Posterior vena cava (tissue), 2 donors: ENCODE measurements at regions not wholly inside any gene's neighbourhood (a gene's known extent, or its start where the extent isn't known, plus 50 kb on each side); places are given as distances from the start of the nearest gene placed in this dataset.
"Not testable (repeated sequence)": the region's sequence is repeated elsewhere in the genome, so short reads cannot be mapped to it uniquely, and the experiment has no call there.

Experiments used
- DNase-seq: peaks from one replicate; pipeline ENCODE4 v3.0.0-alpha.2; 2020; ENCODE audit warnings: low spot score
- intact Hi-C, 2 donors: fragments of 100-400 bp; cut with DNase I; formaldehyde crosslinking; loops; one replicate each; pipeline versions ENCODE4 v1.14.1 to v1.14.2; 2022 to 2023
- donor health status: DM: yes; HTN: yes; CAD: no.
- donor health status: DM: yes; HTN: yes; CAD: no.

DNA sequence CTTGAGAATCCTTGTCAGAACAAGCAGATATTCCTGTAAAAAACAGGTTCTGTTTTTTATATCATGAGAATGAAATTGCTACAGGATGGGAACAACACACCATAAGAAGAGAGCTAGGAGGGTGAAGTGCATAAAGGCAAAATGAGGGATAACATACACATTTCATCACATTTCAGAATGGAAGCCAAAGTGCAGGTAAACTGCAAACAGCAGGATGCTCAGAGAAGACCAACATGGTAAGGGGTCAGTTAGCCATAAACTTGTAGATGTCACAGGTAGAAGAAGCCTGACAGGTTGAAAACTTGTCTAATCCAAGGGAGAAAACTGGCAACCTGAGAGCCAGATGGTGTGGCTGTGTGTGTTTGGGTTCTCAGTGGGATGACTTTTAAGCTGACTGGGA lies 88.9 kb upstream of the FAT1 start:
- intact Hi-C loops: no loop called here
- no peak for DNase-seq

DNA sequence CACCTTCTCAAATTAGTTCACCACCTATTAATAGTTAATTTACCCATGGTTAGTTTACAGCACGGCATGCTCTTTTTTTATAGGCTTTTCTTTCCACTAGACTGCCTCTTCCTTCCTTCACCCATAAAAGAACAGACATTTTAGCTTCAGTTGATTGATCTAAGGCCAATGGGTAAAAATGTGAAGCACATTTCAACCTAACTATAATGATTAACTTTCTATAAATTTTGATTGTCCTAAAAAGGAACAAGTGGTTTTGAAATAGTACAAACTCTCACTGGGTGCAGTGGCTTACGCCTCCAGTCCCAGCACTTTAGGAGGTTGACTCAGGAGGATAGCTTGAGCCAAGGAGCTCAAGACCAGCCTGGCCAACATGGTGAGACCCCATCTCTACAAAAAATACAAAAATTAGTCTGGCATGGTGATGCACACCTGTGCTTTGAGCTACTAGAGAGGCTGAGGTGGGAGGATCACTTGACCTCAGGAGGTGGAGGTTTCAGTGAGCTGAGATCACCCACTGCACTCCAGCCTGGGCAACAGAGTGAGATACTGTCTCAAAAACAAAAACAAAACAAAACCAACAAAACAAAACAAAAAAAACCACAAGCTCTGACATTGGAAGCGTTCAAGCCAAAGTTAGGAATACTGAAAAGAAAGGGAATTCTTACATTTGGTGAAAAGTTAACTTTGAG lies 89.9 kb upstream of the FAT1 start:
- intact Hi-C loops: no loop called here
- DNase-seq: no peak

DNA sequence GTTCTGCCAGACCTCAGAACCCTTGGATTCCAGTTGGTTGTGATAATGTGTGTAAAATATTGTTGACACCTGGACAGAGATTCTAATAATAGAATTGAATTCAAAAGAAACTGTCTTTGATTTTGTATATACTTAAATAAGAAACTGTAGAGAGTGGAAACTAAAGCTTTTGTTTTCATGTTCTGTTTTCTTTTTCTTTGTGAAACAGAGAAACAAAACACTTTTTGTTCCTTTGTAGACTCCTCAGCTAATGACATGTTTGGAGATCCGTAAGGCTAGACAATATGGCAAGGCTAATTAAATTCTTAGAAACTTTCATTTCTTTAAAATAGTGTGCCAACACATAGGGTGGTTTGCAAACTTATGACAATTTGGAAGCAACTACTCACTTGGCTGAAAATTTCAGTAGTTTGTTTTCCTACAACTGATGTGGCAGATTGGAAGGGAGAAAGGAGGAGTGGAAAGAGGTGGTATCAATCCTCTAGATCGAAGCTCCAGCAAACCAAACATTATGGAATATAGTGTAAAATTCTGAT lies 90.9 kb upstream of the FAT1 start:
- DNase-seq: no peak
- intact Hi-C loops: no loop called here

DNA sequence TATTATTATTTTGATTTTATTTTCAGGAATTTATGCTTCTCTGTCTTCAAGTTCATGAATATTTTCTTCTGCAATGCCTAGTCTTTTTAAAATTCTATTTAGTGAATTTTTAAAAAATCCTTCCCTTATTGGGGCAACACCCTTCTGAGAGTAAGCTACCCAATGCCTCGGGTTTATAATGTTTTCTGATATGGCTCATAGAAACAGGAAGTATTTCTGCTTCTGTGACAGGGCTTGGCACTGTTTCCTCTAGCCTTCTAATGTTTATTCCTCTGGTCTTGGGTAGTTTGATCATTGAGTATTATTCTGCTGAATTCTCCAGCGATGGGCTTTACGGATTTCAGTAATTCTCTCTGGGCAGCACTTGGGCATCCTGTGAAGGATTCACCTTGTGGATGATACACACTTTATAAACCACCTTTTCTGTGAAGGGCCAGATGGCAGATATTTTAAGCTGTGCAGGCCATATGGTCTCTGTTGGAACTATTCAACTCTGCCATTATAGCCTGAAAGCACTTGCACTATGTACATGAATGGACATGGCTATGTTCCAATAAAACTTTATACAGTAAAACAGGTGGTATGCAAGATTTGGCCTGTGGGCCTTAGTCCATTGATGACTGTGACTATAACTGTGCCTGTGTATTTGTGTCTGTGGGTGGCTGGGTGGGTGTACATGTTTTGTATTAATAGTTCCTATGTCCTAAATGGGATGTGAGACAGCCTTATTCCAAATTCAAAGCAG lies 95.9 kb upstream of the FAT1 start:
- intact Hi-C loops: no loop called here
- no peak for DNase-seq

DNA sequence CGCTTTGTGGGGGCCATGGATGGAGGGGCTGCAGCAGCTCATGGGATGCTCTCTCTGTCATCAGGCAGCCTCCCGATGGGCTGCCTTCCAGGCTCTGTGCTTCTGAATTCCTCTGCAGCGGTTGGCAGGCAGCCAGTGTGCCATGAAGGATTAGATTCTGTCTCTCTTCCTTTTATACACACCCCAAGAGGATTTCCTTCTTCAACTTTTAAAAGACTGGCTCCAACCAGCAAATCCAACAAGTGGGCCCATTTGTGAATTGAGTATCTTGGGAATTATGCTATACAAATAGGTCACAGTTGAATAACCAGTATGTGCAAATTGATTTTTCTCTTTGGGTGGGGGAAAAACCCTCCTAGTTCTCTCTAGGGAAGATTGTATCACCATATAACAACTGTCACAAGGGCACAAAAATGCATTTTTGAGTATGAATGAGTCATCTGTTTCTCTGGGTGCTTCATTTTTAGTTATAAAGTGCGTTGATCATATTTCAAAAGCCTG lies 96.8 kb upstream of the FAT1 start:
- intact Hi-C loops: no loop called here
- no peak for DNase-seq

DNA sequence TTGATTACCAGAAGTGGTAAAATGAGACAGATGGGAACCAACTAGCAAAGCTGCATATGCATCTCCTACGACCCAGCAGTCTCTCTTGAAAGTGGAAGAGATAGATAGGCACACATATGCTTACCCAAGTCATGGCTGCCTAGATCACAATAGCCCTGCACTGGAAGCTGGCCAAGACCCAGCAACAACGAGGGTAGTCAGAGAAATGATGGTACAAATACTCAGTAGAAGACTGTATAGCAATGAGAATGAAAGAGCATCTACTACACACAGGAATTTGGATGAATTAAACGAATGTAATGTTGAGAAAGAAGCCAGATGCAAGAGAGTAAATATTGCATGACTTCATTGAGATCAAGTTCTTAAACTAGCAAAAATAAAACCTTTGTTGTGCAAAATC lies 100.3 kb upstream of the FAT1 start:
- intact Hi-C loops: no loop called here
- DNase-seq: no peak

DNA sequence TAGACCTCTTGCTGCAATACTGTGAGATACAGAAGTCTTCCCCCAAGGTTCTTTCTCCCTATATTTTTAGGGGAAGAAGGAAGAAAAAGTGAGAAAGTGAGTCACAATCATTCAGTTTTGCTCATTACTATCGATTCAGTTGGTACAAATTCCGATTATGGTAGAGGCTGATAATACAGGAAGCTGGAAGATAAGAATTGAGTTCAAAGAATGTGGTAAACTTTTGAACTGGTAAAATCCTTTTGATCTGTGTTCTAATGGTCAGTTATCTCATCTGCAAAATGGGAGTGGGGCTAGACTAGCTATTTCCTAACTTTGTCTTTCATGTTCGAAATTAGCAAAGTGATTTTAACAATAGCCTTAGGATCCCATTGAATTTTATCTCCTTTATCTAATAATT lies 101.4 kb upstream of the FAT1 start:
- DNase-seq: no peak
- intact Hi-C loops: no loop called here

DNA sequence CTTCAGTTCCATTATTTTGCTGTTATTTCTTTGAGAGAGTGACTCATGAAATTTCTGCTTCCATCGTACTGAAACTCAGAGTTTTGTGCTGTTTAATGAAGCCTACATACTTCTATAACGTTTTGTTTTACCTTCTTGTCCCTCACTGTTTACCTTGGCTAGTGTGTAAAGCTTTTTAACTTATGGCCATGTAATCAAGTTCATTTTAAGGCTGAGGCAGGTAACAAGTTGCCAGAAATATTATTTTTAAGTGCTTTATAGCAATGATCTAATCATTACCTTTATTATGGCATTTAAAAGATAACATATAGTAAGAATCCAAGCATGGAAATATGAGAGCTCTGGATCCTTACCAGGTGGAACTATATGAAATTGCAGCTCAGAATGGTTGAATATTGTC lies 102.3 kb upstream of the FAT1 start:
- intact Hi-C loops: no loop called here
- no peak for DNase-seq

DNA sequence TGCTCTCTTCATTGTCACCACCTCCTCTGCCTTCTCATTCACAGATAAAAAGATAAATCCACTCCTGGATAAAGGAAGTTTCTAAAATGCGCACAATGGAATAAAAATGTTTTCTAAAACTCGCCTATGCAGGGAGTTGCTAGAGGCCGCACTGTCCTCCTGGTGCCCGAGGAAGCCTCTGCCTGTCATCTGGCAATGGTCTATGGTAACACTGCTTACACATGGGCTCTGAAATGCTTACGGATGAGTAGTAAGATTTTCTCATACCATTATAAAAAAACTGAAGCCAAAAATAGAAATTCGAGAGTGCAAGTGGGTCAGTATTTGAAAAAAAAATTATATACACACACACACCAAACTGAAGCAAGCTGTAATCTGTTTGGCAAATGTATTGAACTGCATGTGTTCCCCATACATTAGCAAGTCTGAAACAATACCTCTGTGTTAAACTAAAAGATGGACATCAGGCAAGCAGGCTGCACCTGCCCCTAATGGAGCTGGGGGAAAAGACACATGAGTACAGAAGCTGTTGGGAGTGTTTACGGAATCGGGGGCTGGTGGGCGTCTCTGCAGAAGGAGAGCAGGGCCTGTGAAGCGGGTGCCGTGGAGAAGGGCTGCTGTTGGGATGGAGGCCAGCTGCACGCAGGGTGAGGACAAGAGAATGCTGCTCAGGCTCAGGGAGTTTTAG lies 103.3 kb upstream of the FAT1 start:
- intact Hi-C loops: no loop called here

DNA sequence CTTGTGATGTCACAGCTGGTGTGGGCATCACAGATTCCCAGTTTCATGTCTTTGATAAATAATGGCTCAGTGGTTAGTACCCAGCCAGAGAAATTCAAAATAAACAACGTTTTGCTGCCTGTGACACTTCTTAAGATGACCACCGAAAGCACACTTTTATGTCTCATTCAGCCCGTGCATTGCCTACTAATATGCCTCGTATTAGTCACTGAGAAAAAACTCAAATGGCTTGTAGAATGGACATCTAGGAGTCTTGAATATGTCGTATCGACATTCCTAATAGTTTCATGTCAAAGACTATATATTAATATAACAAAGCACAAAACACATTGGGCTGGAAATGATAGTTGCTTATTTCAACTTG lies 103.9 kb upstream of the FAT1 start:
- intact Hi-C loops: no loop called here

More for the DNA sequence above, 103.3 kb upstream of the FAT1 start:
- no peak for DNase-seq

DNA sequence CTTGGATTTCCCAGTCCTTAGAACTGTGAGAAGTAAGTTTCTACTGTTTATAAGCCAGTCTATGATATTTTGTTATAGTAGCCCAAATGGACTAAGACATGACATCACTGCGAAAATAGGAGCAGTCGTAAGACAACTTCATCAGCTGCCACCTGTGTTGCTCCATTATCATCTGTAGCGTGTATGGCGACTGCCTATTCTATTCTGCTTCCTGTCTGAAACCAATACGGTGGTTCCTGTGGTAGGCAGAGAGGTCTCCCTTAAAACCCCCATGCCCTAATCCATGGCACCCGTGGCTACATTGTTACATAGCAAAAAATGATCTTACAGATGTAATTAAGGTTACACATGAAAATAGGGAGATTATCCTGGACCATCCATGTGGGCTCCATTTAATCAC lies 105.4 kb upstream of the FAT1 start:
- no peak for DNase-seq
- intact Hi-C loops: no loop called here

More for the DNA sequence above, 103.9 kb upstream of the FAT1 start:
- DNase-seq: no peak

DNA sequence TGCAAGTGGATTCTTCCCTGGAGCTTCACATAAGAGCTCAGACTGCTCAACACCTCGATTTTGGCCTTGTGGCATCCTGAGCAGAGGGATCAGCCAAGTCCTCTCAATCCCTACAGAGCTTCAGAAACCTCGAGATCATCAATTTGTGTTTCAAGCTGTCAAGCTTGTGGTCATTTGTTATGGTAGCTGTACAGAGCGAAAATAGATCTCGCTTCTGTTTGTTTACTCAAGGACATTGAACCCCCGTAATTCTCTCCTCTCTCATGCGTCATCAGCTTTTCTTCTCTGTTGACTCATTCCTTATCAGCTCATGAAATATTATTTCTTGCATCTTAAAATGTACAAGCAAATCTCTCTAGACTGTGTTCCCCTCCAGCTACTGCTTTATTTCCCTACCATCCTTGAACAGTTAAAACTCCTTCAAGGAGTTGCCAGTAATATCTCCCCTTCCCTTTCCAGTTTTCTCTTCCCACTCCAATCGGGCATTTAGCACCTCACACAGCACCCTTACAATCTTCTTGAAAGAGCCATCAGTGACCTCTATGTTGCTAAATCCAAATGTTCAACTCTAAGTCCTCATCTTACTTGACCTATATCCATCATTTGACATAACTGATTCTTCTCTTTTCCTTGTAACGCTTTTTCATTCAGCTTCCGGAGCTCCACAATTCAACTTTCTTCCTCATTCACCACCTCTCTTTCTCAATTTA lies 106.2 kb upstream of the FAT1 start:
- intact Hi-C loops: no loop called here
- no peak for DNase-seq

DNA sequence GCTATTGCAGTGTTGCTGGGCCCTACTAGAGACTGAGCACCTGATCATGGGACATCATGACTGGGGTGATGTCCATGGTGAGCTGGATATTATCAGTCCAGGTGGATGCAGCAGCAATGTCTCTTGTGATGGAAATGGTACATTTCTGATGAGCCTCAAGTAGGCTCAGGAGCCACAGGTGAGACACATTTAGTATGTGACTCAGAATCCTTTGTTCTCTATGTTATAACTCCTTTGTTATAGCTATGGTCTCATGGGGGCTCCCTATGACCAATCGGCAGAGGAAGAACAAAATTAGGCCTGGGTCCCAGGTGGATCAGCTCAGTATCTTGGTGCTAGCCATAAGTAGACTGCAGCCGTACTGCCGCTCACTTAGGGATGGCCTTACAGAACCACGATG lies 107.9 kb upstream of the FAT1 start:
- DNase-seq: no peak
- intact Hi-C loops: no loop called here

DNA sequence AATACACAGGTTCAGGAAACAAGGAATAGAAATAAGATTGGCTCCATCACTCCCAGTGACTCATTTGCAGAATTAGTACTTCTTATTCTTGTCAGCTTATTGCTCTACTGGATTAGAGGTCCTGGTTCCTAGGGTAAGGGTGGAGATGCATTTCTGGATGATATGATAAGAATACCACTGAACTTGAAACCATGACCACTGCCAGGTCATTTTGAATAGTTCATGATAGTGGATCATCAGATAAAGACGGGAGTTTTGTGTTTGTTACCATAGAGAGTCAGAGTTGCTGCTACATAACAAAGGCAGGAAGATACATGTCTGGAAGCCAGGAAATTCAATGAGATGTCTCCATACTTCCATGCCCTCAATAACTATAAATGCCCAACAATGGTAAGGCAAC lies 109.2 kb upstream of the FAT1 start:
- intact Hi-C loops: no loop called here

DNA sequence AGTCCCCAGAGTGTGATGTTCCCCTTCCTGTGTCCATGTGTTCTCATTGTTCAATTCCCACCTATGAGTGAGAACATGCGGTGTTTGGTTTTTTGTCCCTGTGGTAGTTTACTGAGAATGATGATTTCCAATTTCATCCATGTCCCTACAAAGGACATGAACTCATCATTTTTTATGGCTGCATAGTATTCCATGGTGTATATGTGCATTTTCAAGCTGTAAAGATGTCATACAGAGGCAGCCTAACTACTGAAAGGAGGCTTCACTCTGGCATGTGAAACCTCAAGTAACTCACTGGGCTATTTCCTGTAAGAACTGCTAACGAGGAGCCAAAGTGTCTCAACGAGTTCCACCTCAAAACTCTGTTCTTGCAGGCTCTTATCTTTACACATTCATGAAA lies 113.8 kb upstream of the FAT1 start:
- intact Hi-C loops: loop anchor here in 1 of 2 donors (5.0 kb wide), 1 partner anchor 1335 kb away; no protein-coding TSS in a partner anchor
- DNase-seq: not testable (repeated sequence)

More for the DNA sequence above, 109.2 kb upstream of the FAT1 start:
- no peak for DNase-seq

DNA sequence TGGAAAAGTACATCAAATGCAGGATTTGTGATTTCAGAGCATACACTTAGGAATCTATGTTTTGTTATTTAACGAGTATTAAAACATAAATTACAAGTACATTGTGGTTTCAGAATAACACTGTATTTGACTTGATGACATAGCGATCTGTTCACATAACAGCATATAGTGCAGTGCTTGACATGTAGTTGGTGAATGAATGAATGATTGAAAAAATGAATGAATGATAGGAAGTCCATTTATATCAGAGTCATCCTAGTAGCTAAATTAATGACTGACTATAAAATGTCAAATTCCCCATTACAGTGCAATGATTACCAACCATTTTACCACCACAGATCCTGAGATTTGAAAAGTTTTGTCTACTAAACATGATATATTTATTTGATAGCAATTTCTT lies 114.6 kb upstream of the FAT1 start:
- intact Hi-C loops: loop anchor here in 1 of 2 donors (5.0 kb wide), 1 partner anchor 1334 kb away; no protein-coding TSS in a partner anchor
- no peak for DNase-seq

DNA sequence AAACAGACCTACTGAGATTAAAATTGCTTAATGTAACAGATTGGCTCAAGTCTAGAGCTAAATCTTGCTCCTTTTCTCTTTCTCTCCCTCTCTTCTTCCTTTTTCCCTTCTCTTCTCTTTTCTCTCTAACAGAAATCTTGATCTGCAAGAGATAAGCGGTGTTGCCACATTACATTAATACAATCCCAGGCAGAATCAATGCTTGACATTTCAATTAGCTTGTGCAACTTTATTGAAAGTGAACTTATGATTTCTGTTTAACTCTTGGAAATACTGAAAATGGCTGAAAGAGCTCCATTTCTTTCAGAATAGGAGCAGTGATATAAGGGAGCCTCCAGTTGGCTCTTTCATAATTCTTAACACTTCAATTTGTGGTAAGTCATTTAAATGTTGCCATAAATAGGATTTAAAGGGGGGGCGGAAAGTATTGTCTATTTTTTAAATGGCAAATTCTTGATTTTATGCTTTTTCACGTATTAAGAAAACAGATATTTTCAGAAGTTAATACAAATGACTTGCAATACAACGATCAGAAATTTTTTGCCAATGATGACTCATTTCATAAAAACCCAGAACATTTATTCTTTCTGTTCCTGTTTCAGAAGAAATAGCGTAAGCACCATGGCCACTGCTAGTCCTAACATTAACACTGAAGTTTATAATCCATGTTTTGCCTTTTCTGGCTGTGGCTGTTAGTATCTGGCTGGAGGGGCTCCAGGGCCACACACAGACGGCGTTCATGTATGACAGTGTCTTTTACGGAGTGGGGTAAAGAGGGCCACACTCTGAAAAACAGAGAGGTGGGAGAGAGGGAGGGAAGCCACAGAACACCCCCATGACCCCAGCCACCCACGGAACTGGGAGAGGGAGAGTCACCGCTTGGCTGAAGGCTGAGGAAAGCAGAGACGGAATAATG lies 115.7 kb upstream of the FAT1 start:
- intact Hi-C loops: loop anchor here in 1 of 2 donors (5.0 kb wide), 1 partner anchor 1333 kb away; no protein-coding TSS in a partner anchor
- no peak for DNase-seq

DNA sequence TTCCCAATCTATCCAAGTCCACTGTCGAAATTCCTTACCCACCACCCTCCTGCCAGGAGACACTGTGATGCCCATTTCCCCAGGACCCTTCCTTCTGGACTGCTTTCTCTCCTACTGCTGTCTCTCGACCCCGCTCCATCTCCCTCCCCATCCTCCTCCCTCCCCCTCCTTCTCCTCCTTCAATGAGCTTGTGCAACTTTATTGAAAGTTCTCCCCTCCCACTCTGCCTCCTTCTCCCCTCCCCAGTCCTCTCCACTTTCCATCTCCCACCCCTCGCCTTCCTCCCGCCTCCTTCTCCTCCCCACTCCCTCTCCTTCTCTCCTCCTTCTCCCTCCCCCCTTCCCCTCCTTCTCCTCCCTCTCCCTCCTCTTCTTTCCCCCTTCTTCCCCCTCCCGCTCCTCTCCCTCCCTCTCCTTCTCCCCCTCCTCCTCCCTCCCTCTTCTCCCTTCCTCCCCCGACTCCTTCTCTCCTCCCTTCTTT lies 116.6 kb upstream of the FAT1 start:
- intact Hi-C loops: no loop called here
- DNase-seq: peak; percentile 86
